Karpas-422 (cell line): ENCODE measurements at regions not wholly inside any gene's neighbourhood (a gene's known extent, or its start where the extent isn't known, plus 50 kb on each side); places are given as distances from the start of the nearest gene placed in this dataset.

Source experiments
- DNase-seq: peaks from one replicate; pipeline ENCODE4 v3.0.0-alpha.2; 2015
- H2AFZ ChIP-seq: fragments of 200-600 bp; sonication (generic); 2 replicates; pipeline ENCODE4 v1.6.1; 2014; ENCODE audit warnings: antibody characterized with exemption, low read length, mixed read lengths
- H3K27ac ChIP-seq: fragments of 200-600 bp; sonication (generic); 2 replicates; pipeline ENCODE4 v1.5.1; 2014; ENCODE audit warnings: mild to moderate bottlenecking, low read length, moderate library complexity
- H3K27me3 ChIP-seq: fragments of 200-600 bp; sonication (generic); 2 replicates; pipeline ENCODE4 v1.6.1; 2014; ENCODE audit warnings: low read length, mixed read lengths
- H3K36me3 ChIP-seq: fragments of 200-600 bp; sonication (generic); 2 replicates; pipeline ENCODE4 v1.6.1; 2014; ENCODE audit warnings: low read length, mixed read lengths; ENCODE audit not compliant: insufficient read depth
- H3K4me1 ChIP-seq: fragments of 200-600 bp; sonication (generic); 2 replicates; pipeline ENCODE4 v1.6.1; 2014; ENCODE audit warnings: mild to moderate bottlenecking, low read length, mixed read lengths
- H3K4me2 ChIP-seq: fragments of 200-600 bp; sonication (generic); 2 replicates; pipeline ENCODE4 v1.6.1; 2014; ENCODE audit warnings: low read length, low read depth, mild to moderate bottlenecking; ENCODE audit not compliant: poor library complexity, severe bottlenecking
- H3K4me3 ChIP-seq: fragments of 200-600 bp; sonication (generic); 2 replicates; pipeline ENCODE4 v1.5.1; 2014; ENCODE audit warnings: mild to moderate bottlenecking, antibody characterized with exemption, low read length, mixed read lengths
- H3K79me2 ChIP-seq: fragments of 200-600 bp; sonication (generic); 2 replicates; pipeline ENCODE4 v1.6.1; 2014; ENCODE audit warnings: mild to moderate bottlenecking, low read length, mixed read lengths
- H3K9ac ChIP-seq: fragments of 200-600 bp; sonication (generic); 2 replicates; pipeline ENCODE4 v1.6.0; 2014; ENCODE audit warnings: low read length
- H3K9me2 ChIP-seq: fragments of 200-600 bp; sonication (generic), shearing (Covaris generic); replicated peaks from 2 replicates; pipeline ENCODE4 v1.6.0; 2014; ENCODE audit warnings: mild to moderate bottlenecking, low read length, moderate library complexity; ENCODE audit not compliant: insufficient read depth
- H3K9me3 ChIP-seq: fragments of 300-700, 200-600 bp; sonication (generic); 2 replicates; pipeline ENCODE4 v1.6.1; 2014; ENCODE audit warnings: low read length, mixed read lengths
- H4K20me1 ChIP-seq: fragments of 200-600 bp; sonication (generic); 2 replicates; pipeline ENCODE4 v1.6.1; 2014; ENCODE audit warnings: mild to moderate bottlenecking, antibody characterized with exemption, low read length, low read depth; ENCODE audit not compliant: insufficient read depth

DNA sequence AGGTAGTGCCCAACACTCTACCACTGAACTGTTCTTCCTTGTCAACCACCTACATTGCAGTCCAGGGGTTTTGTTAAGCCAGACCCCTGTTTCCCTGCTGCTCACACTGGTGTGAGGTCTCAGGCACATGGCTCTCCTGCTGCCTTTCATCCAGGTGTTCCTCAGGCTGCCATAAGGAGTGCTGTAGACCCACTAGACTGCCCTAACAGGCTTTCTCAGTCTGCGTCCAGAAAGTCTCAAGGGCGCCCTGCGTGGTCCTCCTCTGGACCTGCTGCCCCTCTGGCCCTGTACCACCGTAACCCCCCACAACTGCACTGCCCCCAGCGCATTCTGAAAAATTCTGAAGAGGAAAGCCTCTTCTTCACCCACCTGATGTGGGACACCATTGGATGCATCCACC lies 225.7 kb upstream of the ANKRD30A start:
- Histone ChIP-seq H3K4me2 (no peak overlapping the region), H3K36me3 (no peaks in the 10 kb centered on the region), H2AFZ (no peak overlapping the region), H3K9me3 (no peaks in the 10 kb centered on the region), H3K9me2 (no peaks in the 10 kb centered on the region), H3K4me3 (no peak overlapping the region), H3K27ac (no peak overlapping the region), H3K27me3 (no peaks in the 10 kb centered on the region), H4K20me1 (no peaks in the 10 kb centered on the region), H3K79me2 (no peaks in the 10 kb centered on the region), H3K9ac (no peak overlapping the region), H3K4me1 (no peaks in the 10 kb centered on the region)
- DNase-seq, result no peak

GRCh38 chr10:36888925-36889573 lies 236.3 kb upstream of the ANKRD30A start:
- Histone ChIP-seq H3K4me2 (no peak overlapping the region), H3K79me2 (no peaks in the 10 kb centered on the region), H3K4me3 (no peak overlapping the region), H3K4me1 (no peaks in the 10 kb centered on the region), H4K20me1 (no peaks in the 10 kb centered on the region), H2AFZ (no peak overlapping the region), H3K27ac (no peak overlapping the region), H3K9ac (no peak overlapping the region), H3K9me3 (no peaks in the 10 kb centered on the region), H3K36me3 (no peaks in the 10 kb centered on the region), H3K27me3 (no peaks in the 10 kb centered on the region), H3K9me2 (no peaks in the 10 kb centered on the region)
- DNase-seq, result peak; percentile 87

- Histone ChIP-seq H3K4me3 (no peak overlapping the region), H3K36me3 (no peaks in the 10 kb centered on the region), H2AFZ (no peak overlapping the region), H3K4me1 (no peaks in the 10 kb centered on the region), H3K27ac (no peak overlapping the region), H3K9me3 (no peaks in the 10 kb centered on the region), H3K9ac (no peak overlapping the region), H3K4me2 (no peak overlapping the region), H3K9me2 (no peaks in the 10 kb centered on the region), H4K20me1 (no peaks in the 10 kb centered on the region), H3K27me3 (no peaks in the 10 kb centered on the region), H3K79me2 (no peaks in the 10 kb centered on the region)
- no peak for DNase-seq
Observed at GRCh38 chr10:36886303-36886891, 239.0 kb upstream of the ANKRD30A start.

DNA sequence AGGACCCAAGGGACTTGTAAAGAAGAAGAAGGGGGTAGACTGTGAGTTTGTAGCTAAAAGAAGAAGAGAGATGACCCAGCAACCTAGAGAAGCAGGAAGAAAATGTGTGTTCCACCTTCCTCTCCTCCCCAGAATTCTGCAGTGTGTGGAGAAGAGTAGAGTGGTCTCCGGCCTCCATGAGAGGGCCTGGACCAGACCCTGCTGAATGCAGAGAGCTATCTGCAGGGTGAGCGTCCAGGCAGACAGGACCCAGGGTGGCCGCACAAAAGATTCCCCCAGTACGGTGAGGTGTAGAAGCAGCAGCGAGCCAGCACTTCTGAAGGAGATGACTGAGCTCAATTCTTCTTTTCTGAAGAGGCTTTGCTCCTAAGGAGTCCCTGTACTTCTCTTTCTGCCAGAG lies 239.7 kb upstream of the ANKRD30A start:
- Histone ChIP-seq H3K27me3 (no peaks in the 10 kb centered on the region), H3K4me2 (no peak overlapping the region), H4K20me1 (no peaks in the 10 kb centered on the region), H3K9me3 (no peaks in the 10 kb centered on the region), H3K79me2 (no peaks in the 10 kb centered on the region), H2AFZ (no peak overlapping the region), H3K9ac (no peak overlapping the region), H3K9me2 (no peaks in the 10 kb centered on the region), H3K4me3 (no peak overlapping the region), H3K4me1 (no peaks in the 10 kb centered on the region), H3K36me3 (no peaks in the 10 kb centered on the region), H3K27ac (no peak overlapping the region)
- no peak for DNase-seq

GRCh38 chr10:36882781-36883180 lies 242.6 kb upstream of the ANKRD30A start:
- no peak overlapping the region for H3K9ac ChIP-seq
- no peaks in the 10 kb centered on the region for H3K9me3 ChIP-seq
- no peaks in the 10 kb centered on the region for H3K79me2 ChIP-seq
- H2AFZ ChIP-seq, result no peak overlapping the region
- H3K4me3 ChIP-seq, result no peak overlapping the region
- no peak overlapping the region for H3K27ac ChIP-seq
- DNase-seq, result no peak
- no peaks in the 10 kb centered on the region for H3K4me1 ChIP-seq
- no peaks in the 10 kb centered on the region for H3K27me3 ChIP-seq
- no peaks in the 10 kb centered on the region for H3K36me3 ChIP-seq
- H4K20me1 ChIP-seq, result no peaks in the 10 kb centered on the region
- H3K9me2 ChIP-seq, result no peaks in the 10 kb centered on the region
- H3K4me2 ChIP-seq, result no peak overlapping the region

DNA sequence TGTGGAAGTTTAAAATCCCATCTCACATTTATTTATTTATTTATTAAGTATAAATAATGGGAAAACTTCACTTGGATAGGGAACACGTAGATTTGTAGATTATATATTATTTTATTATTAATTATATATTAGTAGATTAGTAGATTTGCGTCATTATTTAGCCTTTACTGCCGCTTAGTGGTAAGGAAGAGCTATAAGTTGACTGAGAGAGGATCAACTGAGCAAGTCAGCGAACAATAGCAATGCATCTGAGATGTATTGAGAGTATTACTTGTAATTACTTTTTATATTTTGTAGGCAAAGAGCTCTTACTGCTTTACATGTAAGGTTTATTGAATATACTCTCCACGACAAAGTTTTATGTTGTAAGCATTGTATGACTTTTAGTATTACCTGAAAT lies 244.5 kb upstream of the ANKRD30A start:
- H3K9ac ChIP-seq, result no peak overlapping the region
- peak; percentile 78 for DNase-seq
- H3K79me2 ChIP-seq, result no peaks in the 10 kb centered on the region
- H3K9me2 ChIP-seq, result no peaks in the 10 kb centered on the region
- no peaks in the 10 kb centered on the region for H3K4me1 ChIP-seq
- H3K27me3 ChIP-seq, result no peaks in the 10 kb centered on the region
- H3K4me2 ChIP-seq, result no peak overlapping the region
- no peaks in the 10 kb centered on the region for H3K9me3 ChIP-seq
- H4K20me1 ChIP-seq, result no peaks in the 10 kb centered on the region
- no peak overlapping the region for H3K4me3 ChIP-seq
- no peaks in the 10 kb centered on the region for H3K36me3 ChIP-seq
- no peak overlapping the region for H3K27ac ChIP-seq
- no peak overlapping the region for H2AFZ ChIP-seq

DNA sequence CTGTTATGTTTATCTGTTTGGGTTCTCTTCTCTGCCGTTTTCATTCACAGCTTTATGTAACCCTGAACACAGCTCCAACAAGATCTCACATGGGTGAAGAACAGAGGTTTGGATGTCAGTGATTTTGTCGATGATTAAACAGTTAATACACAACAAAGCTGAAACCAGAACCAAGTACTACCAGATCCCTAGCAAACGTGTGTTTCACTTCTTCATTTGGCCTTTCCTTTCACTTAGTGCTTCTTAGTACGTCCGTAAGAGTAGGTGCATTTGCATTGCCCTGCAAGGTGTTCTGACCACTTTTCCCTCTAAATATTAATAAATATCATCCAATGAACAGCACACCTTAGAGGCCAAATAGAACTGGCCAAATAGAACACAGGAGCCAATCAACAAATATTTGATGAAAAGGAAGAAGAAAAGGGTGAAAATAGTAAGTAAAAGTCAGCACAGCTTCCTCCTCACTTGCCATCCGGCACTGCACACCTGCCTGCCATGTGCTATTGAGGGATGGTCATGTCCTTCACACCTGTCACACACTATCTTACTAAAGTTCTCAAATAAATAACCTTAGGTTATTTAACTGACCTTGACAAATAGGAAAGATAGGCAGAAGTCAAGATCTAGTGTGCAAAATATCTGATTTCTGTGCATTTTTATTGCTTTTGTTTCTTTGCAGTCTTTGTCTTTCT lies 252.6 kb upstream of the ANKRD30A start:
- no peaks in the 10 kb centered on the region for H3K27me3 ChIP-seq
- H4K20me1 ChIP-seq, result no peaks in the 10 kb centered on the region
- no peak overlapping the region for H3K27ac ChIP-seq
- H2AFZ ChIP-seq, result no peak overlapping the region
- DNase-seq, result peak; percentile 51
- no peaks in the 10 kb centered on the region for H3K36me3 ChIP-seq
- H3K4me2 ChIP-seq, result no peak overlapping the region
- no peak overlapping the region for H3K9ac ChIP-seq
- H3K4me3 ChIP-seq, result no peak overlapping the region
- H3K9me3 ChIP-seq, result no peaks in the 10 kb centered on the region
- H3K79me2 ChIP-seq, result no peaks in the 10 kb centered on the region
- no peaks in the 10 kb centered on the region for H3K9me2 ChIP-seq
- H3K4me1 ChIP-seq, result peaks cover 8% of the 10 kb centered on the region

GRCh38 chr10:36840788-36841187 lies 284.6 kb upstream of the ANKRD30A start:
- H3K9me3 ChIP-seq, result no peaks in the 10 kb centered on the region
- no peaks in the 10 kb centered on the region for H3K9me2 ChIP-seq
- H3K4me1 ChIP-seq, result no peaks in the 10 kb centered on the region
- no peak overlapping the region for H3K9ac ChIP-seq
- DNase-seq, result no peak
- no peaks in the 10 kb centered on the region for H3K27me3 ChIP-seq
- H3K36me3 ChIP-seq, result no peaks in the 10 kb centered on the region
- H4K20me1 ChIP-seq, result no peaks in the 10 kb centered on the region
- no peaks in the 10 kb centered on the region for H3K79me2 ChIP-seq
- H2AFZ ChIP-seq, result no peak overlapping the region
- H3K4me3 ChIP-seq, result no peak overlapping the region
- no peak overlapping the region for H3K4me2 ChIP-seq
- H3K27ac ChIP-seq, result no peak overlapping the region
